ENCODE measurements at regions not wholly inside any gene's neighbourhood (a gene's known extent, or its start where the extent isn't known, plus 50 kb on each side); places are given as distances from the start of the nearest gene placed in this dataset.

GRCh38 chr14:53545217-53545616, 392.1 kb upstream of the DDHD1 start:
- H3K4me1 ChIP-seq (ENCODE audit: insufficient read depth, low read length): no peaks in the 10 kb centered on the region
- no peak overlapping the region for H2BK15ac ChIP-seq (ENCODE audit: low read depth, low read length)
- H3K9me3 ChIP-seq (ENCODE audit: control insufficient read depth, low read depth, low read length): no peaks in the 10 kb centered on the region
- H3K23me2 ChIP-seq (ENCODE audit: insufficient read length, low read depth, low read length, poor library complexity, severe bottlenecking): no peaks in the 10 kb centered on the region
- H3K79me1 ChIP-seq (ENCODE audit: insufficient read depth, low read depth, low read length, poor library complexity, severe bottlenecking): no peaks in the 10 kb centered on the region
- H3K27ac ChIP-seq (ENCODE audit: insufficient read length, low read depth, low read length): no peak overlapping the region
- H3K36me3 Mint-ChIP-seq (ENCODE audit: insufficient read depth in 1 of 3, low read depth in 3 of 3): peaks cover 0 to 5% (median 0%) of the 10 kb centered on the region in 3 experiments; a peak in 1 of 7 replicates
- no peak overlapping the region for H3K23ac ChIP-seq (ENCODE audit: insufficient read length, low read depth, low read length)
- H2BK120ac ChIP-seq (ENCODE audit: low read depth, low read length, poor library complexity, severe bottlenecking): no peak overlapping the region
- H3K27ac Mint-ChIP-seq: no peak overlapping the region
- no peak overlapping the region for H3K18ac ChIP-seq (ENCODE audit: insufficient read length, low read depth, low read length)
- H2BK12ac ChIP-seq (ENCODE audit: insufficient read length, low read depth, low read length): no peak overlapping the region
- no peak overlapping the region for H2AFZ ChIP-seq (ENCODE audit: low read length)
- H4K5ac ChIP-seq (ENCODE audit: insufficient read length, low read depth, low read length): no peak overlapping the region
- H3K9ac ChIP-seq (ENCODE audit: extremely low read depth, insufficient read length, low read length): no peak overlapping the region
- H3K27me3 ChIP-seq (ENCODE audit: insufficient read depth, low read length): no peaks in the 10 kb centered on the region
- DNase-seq: no peak
- H3T11ph ChIP-seq (ENCODE audit: low read length): no peak overlapping the region
- H2BK20ac ChIP-seq (ENCODE audit: low read depth, low read length, poor library complexity, severe bottlenecking): no peak overlapping the region
- peaks cover 3% of the 10 kb centered on the region in 2 experiments; a peak in 3 of 4 replicates for H3K4me1 Mint-ChIP-seq
- no peak overlapping the region for H4K91ac ChIP-seq (ENCODE audit: insufficient read length, low read depth, low read length)
- H3K79me2 ChIP-seq (ENCODE audit: insufficient read depth, low read length): no peaks in the 10 kb centered on the region
- H3K4me3 Mint-ChIP-seq: no peak overlapping the region
- no peak overlapping the region for H3K14ac ChIP-seq (ENCODE audit: insufficient read depth, low read length)
- TF ChIP-seq CTCF (conservative IDR thresholded peaks at IDR 0.05): no peak
- H3K56ac ChIP-seq (ENCODE audit: insufficient read length, low read depth, low read length): no peak overlapping the region
- H4K20me1 ChIP-seq (ENCODE audit: control insufficient read depth, insufficient read depth, insufficient read length): no peaks in the 10 kb centered on the region
- H2BK5ac ChIP-seq (ENCODE audit: insufficient read length, low read length): no peak overlapping the region
- H2AK5ac ChIP-seq (ENCODE audit: insufficient read length, low read length): no peak overlapping the region
- no peak overlapping the region for H3K4me2 ChIP-seq (ENCODE audit: insufficient read depth, insufficient read length, low read length)
- H3K4ac ChIP-seq (ENCODE audit: low read depth, low read length): no peak overlapping the region
- H3K27me3 Mint-ChIP-seq (ENCODE audit: low read depth): peaks cover 5% of the 10 kb centered on the region; the same call in 1 of the 2 replicates
- H3K9me3 Mint-ChIP-seq: no peaks in the 10 kb centered on the region; a peak in 2 of 5 replicates
- no peak overlapping the region for H4K8ac ChIP-seq (replicated peaks; ENCODE audit: insufficient read length, low read depth, low read length)
